DND-41 (cell line): ENCODE measurements at regions not wholly inside any gene's neighbourhood (a gene's known extent, or its start where the extent isn't known, plus 50 kb on each side); places are given as distances from the start of the nearest gene placed in this dataset.

Experiments
- ATAC-seq: fragments of 200-7000 bp; cut with Tn5 transposase; 3 replicates; pipeline ENCODE4 v1.9.1; 2021; ENCODE audit warnings: low read depth; ENCODE audit not compliant: insufficient read depth
- DNase-seq: peaks from one replicate; pipeline ENCODE4 v3.0.0-alpha.2; 2020
- H2AFZ ChIP-seq: 2 replicates; pipeline ENCODE4 v1.6.0; 2012; ENCODE audit warnings: low read depth, low read length
- H3K27ac ChIP-seq: 2 replicates; pipeline ENCODE4 v1.5.1; 2012; ENCODE audit warnings: low read length, inconsistent platforms
- H3K27me3 ChIP-seq: fragments of 200-600 bp; sonication (generic); 2 replicates; pipeline ENCODE4 v1.6.0; 2012; ENCODE audit warnings: low read length, mild to moderate bottlenecking, inconsistent platforms; ENCODE audit not compliant: insufficient read depth, poor library complexity
- H3K36me3 ChIP-seq: 2 replicates; pipeline ENCODE4 v1.5.1; 2012; ENCODE audit warnings: low read length, inconsistent platforms; ENCODE audit not compliant: insufficient read depth
- H3K4me1 ChIP-seq: 2 replicates; pipeline ENCODE4 v1.5.1; 2012; ENCODE audit warnings: mild to moderate bottlenecking, low read length; ENCODE audit not compliant: insufficient read depth
- H3K4me2 ChIP-seq: 2 replicates; pipeline ENCODE4 v1.6.0; 2012; ENCODE audit warnings: mild to moderate bottlenecking, moderate library complexity, low read length, inconsistent platforms; ENCODE audit not compliant: insufficient read depth
- H3K4me3 ChIP-seq, 2 experiments: fragments of 200-600 bp in 1 of 2; shearing (Covaris generic) in 1 of 2; 2 replicates each; pipeline ENCODE4 v1.5.1; 2012 to 2016; ENCODE audit warnings: inconsistent platforms in 2 of 2, low read length in 2 of 2, mild to moderate bottlenecking in 2 of 2, low read depth in 1 of 2, moderate library complexity in 1 of 2
- H3K79me2 ChIP-seq: 2 replicates; pipeline ENCODE4 v1.6.0; 2012; ENCODE audit warnings: low read length, inconsistent platforms; ENCODE audit not compliant: insufficient read depth
- H3K9ac ChIP-seq: 2 replicates; pipeline ENCODE4 v1.6.0; 2012; ENCODE audit warnings: low read depth, mild to moderate bottlenecking, inconsistent platforms, low read length, moderate library complexity
- H3K9me3 ChIP-seq: 2 replicates; pipeline ENCODE4 v1.5.1; 2012; ENCODE audit warnings: low read length, moderate library complexity, mild to moderate bottlenecking, inconsistent platforms; ENCODE audit not compliant: insufficient read depth, severe bottlenecking
- H4K20me1 ChIP-seq: 2 replicates; pipeline ENCODE4 v1.6.0; 2012; ENCODE audit warnings: low read length; ENCODE audit not compliant: insufficient read depth
- EZH2 ChIP-seq: IDR thresholded peaks from 3 replicates; pipeline ENCODE4 v1.6.1; 2012; ENCODE audit warnings: borderline replicate concordance, low read depth, mild to moderate bottlenecking, moderate library complexity, low read length, inconsistent platforms; ENCODE audit not compliant: severe bottlenecking
- TF ChIP-seq, protein P1 (sequence below): IDR thresholded peaks from 2 replicates; pipeline ENCODE4 v1.5.1; 2012; ENCODE audit warnings: borderline replicate concordance, low read length, moderate library complexity, mild to moderate bottlenecking; ENCODE audit not compliant: poor library complexity, severe bottlenecking; ENCODE audit errors: extremely low read depth

DNA sequence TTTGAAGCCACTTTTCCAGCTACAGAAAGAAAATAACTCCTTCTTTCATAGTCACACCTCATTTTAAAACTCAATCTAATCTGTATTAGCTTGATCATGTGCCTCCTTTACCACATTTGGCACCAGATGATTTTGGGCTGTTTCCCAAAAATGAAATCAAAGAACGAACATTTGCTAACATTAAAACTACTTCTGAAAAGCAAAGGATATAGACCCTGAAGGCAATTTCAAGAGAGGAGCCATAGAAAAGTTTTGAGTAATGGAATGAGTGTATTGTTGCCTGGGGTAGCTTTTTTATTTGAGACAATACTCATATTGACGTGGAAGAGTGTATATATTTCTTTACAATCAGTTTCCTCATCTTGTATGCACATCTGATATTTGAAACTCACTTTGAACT, 152.8 kb upstream of the TBL1XR1 start:
- Histone ChIP-seq H3K4me1 (peaks cover 38% of the 10 kb centered on the region), H3K4me2 (peak overlapping the region; percentile 32; the same call in 1 of the 2 replicates), H3K4me3 (no peak overlapping the region), H2AFZ (peak overlapping the region; percentile 38; the same call in 1 of the 2 replicates), H3K36me3 (no peaks in the 10 kb centered on the region), H3K9ac (no peak overlapping the region), H3K79me2 (no peaks in the 10 kb centered on the region), H3K27ac (peak overlapping the region; percentile 74), H4K20me1 (no peaks in the 10 kb centered on the region), H3K9me3 (no peaks in the 10 kb centered on the region), H3K27me3 (no peaks in the 10 kb centered on the region)
- TF ChIP-seq, protein P1, sequence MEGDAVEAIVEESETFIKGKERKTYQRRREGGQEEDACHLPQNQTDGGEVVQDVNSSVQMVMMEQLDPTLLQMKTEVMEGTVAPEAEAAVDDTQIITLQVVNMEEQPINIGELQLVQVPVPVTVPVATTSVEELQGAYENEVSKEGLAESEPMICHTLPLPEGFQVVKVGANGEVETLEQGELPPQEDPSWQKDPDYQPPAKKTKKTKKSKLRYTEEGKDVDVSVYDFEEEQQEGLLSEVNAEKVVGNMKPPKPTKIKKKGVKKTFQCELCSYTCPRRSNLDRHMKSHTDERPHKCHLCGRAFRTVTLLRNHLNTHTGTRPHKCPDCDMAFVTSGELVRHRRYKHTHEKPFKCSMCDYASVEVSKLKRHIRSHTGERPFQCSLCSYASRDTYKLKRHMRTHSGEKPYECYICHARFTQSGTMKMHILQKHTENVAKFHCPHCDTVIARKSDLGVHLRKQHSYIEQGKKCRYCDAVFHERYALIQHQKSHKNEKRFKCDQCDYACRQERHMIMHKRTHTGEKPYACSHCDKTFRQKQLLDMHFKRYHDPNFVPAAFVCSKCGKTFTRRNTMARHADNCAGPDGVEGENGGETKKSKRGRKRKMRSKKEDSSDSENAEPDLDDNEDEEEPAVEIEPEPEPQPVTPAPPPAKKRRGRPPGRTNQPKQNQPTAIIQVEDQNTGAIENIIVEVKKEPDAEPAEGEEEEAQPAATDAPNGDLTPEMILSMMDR, result no peak
- DNase-seq (no peak), ATAC-seq (no peak)

DNA sequence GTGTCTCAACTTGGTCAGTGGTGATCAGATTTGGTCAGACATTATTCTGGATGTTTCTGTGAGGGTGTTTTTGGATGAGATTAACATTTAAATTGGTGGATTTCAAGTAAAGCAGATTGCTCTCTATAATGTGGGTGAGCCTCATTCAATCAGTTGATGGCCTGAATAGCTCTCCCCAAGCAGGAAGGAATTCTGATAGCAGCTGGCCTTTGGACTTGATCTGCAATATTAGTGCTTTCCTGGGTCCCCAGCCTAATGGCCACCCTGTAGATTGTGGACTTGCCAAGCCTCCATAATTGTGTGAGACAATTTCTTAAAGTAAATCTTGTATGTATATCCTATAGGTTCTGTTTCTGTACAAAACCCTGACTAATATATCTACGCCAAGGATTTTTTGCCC, 153.9 kb upstream of the TBL1XR1 start:
- Histone ChIP-seq H3K36me3 (no peaks in the 10 kb centered on the region), H3K27ac (peak overlapping the region; percentile 80), H3K79me2 (no peaks in the 10 kb centered on the region), H3K4me3 (no peak overlapping the region), H3K9me3 (no peaks in the 10 kb centered on the region), H3K9ac (0 out of 2 replicates have a peak overlapping the region, but pooled peaks have one; percentile 17), H3K4me1 (peaks cover 27% of the 10 kb centered on the region), H3K27me3 (no peaks in the 10 kb centered on the region), H4K20me1 (no peaks in the 10 kb centered on the region), H3K4me2 (0 out of 2 replicates have a peak overlapping the region, but pooled peaks have one; percentile 32), H2AFZ (peak overlapping the region; percentile 67)
- DNase-seq, result no peak
- ATAC-seq, result no peak
- TF ChIP-seq, protein P1, result no peak
- no peak for TF ChIP-seq EZH2

DNA sequence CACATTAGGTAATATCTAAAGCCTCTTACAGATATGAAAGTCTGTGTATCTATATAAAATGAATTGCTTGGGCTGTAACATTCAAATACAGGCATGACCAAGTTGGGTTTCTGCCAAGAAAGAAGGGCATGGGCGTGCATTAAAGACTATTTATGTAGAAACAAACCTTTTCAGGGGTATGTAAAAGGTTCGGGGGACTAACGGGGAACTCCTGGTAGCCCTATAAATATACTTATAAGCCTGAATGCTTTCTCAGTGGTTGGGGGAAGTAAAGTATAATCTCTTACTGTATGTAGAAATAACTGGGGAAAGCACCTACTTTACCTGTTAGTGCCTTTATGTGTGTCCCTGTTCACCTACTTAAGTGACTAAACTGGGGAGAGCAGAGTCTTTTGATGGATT, 154.5 kb upstream of the TBL1XR1 start:
- ATAC-seq (no peak), DNase-seq (no peak)
- no peak overlapping the region for H2AFZ ChIP-seq
- H3K4me1 ChIP-seq, result peaks cover 26% of the 10 kb centered on the region
- peak overlapping the region; percentile 80 for H3K27ac ChIP-seq
- H3K36me3 ChIP-seq, result no peaks in the 10 kb centered on the region
- no peak overlapping the region for H3K4me3 ChIP-seq
- no peak for TF ChIP-seq EZH2
- TF ChIP-seq, protein P1, result no peak
- H3K27me3 ChIP-seq, result no peaks in the 10 kb centered on the region
- no peaks in the 10 kb centered on the region for H4K20me1 ChIP-seq
- no peaks in the 10 kb centered on the region for H3K9me3 ChIP-seq
- H3K79me2 ChIP-seq, result no peaks in the 10 kb centered on the region
- no peak overlapping the region for H3K9ac ChIP-seq
- no peak overlapping the region for H3K4me2 ChIP-seq

DNA sequence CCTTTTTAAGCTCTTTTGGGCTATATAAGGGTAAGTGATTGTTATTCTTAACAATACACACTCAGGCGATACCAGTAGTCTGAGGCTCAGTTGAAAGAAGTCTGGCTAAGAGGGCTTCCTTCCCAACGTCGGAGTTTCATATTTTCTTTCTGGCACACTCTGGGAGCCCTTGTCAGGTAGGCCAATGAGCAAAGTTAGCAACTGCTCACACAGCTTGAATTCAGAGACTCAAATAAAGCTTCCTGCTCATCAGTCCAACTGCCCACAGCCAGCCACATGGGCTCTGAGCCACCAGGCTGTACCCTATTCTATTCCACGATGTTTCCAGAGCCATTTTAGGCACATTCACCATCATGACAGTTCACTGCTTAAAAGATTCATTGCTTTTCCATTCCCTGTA, 155.1 kb upstream of the TBL1XR1 start:
- H3K4me2 ChIP-seq, result no peak overlapping the region
- H3K36me3 ChIP-seq, result no peaks in the 10 kb centered on the region
- no peak overlapping the region for H2AFZ ChIP-seq

More for the DNA sequence above, 155.1 kb upstream of the TBL1XR1 start:
- H3K9ac ChIP-seq, result no peak overlapping the region
- H3K4me3 ChIP-seq, result no peak overlapping the region
- H3K79me2 ChIP-seq, result no peaks in the 10 kb centered on the region
- no peak for DNase-seq
- H3K9me3 ChIP-seq, result no peaks in the 10 kb centered on the region
- peaks cover 30% of the 10 kb centered on the region for H3K4me1 ChIP-seq
- no peak for TF ChIP-seq EZH2
- TF ChIP-seq, protein P1, result no peak
- no peaks in the 10 kb centered on the region for H4K20me1 ChIP-seq
- no peaks in the 10 kb centered on the region for H3K27me3 ChIP-seq
- no peak for ATAC-seq
- 0 out of 2 replicates have a peak overlapping the region, but pooled peaks have one; percentile 14 for H3K27ac ChIP-seq
